ENCODE measurements at regions not wholly inside any gene's neighbourhood (a gene's known extent, or its start where the extent isn't known, plus 50 kb on each side); places are given as distances from the start of the nearest gene placed in this dataset.

GRCh38 chr11:45023065-45023365 lies 72.3 kb upstream of the TP53I11 start:
- Histone ChIP-seq H3K9me3 (ENCODE audit: low read length) (no peaks in the 10 kb centered on the region), H4K20me1 (ENCODE audit: insufficient read depth, low read length) (no peaks in the 10 kb centered on the region), H3K79me2 (ENCODE audit: insufficient read depth, low read length) (no peaks in the 10 kb centered on the region), H3K4me1 (ENCODE audit: insufficient read depth, low read length) (no peaks in the 10 kb centered on the region), H3K27ac (ENCODE audit: extremely low read length, insufficient read depth, low read length) (no peak overlapping the region), H3K36me3 (replicated peaks in 1 of 2; ENCODE audit: control insufficient read depth in 1 of 2, insufficient read depth in 2 of 2, low read length in 2 of 2) (no peaks in the 10 kb centered on the region), H3K4me2 (ENCODE audit: low read depth, low read length) (no peak overlapping the region), H3K4me3 (replicated peaks in 1 of 3; ENCODE audit: insufficient read depth in 1 of 3, low read depth in 2 of 3, low read length in 3 of 3) (no peak overlapping the region), H3K27me3 (ENCODE audit: control insufficient read depth in 1 of 2, insufficient read depth in 2 of 2, low read length in 2 of 2) (peaks cover 3 to 20% of the 10 kb centered on the region in 2 experiments; a peak in 3 of 5 replicates), H3K9ac (ENCODE audit: insufficient read depth, low read depth, low read length) (no peak overlapping the region), H2AFZ (ENCODE audit: low read length) (no peak overlapping the region)
- TF ChIP-seq FOSL2 (CRISPR knock-in tag; IDR thresholded peaks at IDR 0.05) (no peak), MLX (CRISPR knock-in tag; IDR thresholded peaks at IDR 0.05) (no peak), ZNF556 (CRISPR knock-in tag; IDR thresholded peaks at IDR 0.05; ENCODE audit: borderline replicate concordance) (no peak)
- TF ChIP-seq, protein P1, sequence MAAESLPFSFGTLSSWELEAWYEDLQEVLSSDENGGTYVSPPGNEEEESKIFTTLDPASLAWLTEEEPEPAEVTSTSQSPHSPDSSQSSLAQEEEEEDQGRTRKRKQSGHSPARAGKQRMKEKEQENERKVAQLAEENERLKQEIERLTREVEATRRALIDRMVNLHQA (CRISPR knock-in tag; IDR thresholded peaks at IDR 0.05) = no peak
- WGBS (ENCODE audit: low lambda C conversion rate) = 4% methylated on average over 4 of the region's 5 CpGs
- POLR2A ChIA-PET = no interaction called here
- DNase-seq (ENCODE audit: low spot score) (no peak), FAIRE-seq (no peak), ATAC-seq (no peak)
- CTCF ChIA-PET (ENCODE audit: low intra/inter-chr PET ratio, low total read pairs) = no interaction called here
- intact Hi-C loops (cut with micrococcal nuclease; ENCODE audit: unreplicated experiment) (no loop called here), in situ Hi-C loops (cut with HindIII; ENCODE audit: extremely low pct_ligation_motif_present, low pct_unique_long_range_greater_than_20kb) (no loop called here)
- no TSS peak for BruUV-seq (replicated peaks)

- BruUV-seq (replicated peaks) = no TSS peak
Observed at GRCh38 chr11:45024316-45024715, 73.6 kb upstream of the TP53I11 start.

More at GRCh38 chr11:45024316-45024715, 73.6 kb upstream of the TP53I11 start:
- no peaks in the 10 kb centered on the region for H3K9me3 ChIP-seq (ENCODE audit: low read length)
- ATAC-seq = no peak
- CTCF ChIA-PET (ENCODE audit: low intra/inter-chr PET ratio, low total read pairs) = no interaction called here
- no peak overlapping the region for H2AFZ ChIP-seq (ENCODE audit: low read length)
- no peak overlapping the region for H3K4me2 ChIP-seq (ENCODE audit: low read depth, low read length)
- H3K4me1 ChIP-seq (ENCODE audit: insufficient read depth, low read length) = no peaks in the 10 kb centered on the region
- no peaks in the 10 kb centered on the region for H3K79me2 ChIP-seq (ENCODE audit: insufficient read depth, low read length)
- POLR2A ChIA-PET = no interaction called here
- DNase-seq (ENCODE audit: low spot score) = no peak
- H3K4me3 ChIP-seq (replicated peaks in 1 of 3; ENCODE audit: insufficient read depth in 1 of 3, low read depth in 2 of 3, low read length in 3 of 3) = no peak overlapping the region
- H3K9ac ChIP-seq (ENCODE audit: insufficient read depth, low read depth, low read length) = no peak overlapping the region
- 4% methylated on average over 4 of the region's 4 CpGs for WGBS (ENCODE audit: low lambda C conversion rate)
- TF ChIP-seq ZNF564 (CRISPR knock-in tag; IDR thresholded peaks at IDR 0.05) = no peak
- H4K20me1 ChIP-seq (ENCODE audit: insufficient read depth, low read length) = no peaks in the 10 kb centered on the region
- no peak for FAIRE-seq
- in situ Hi-C loops (cut with HindIII; ENCODE audit: extremely low pct_ligation_motif_present, low pct_unique_long_range_greater_than_20kb) (no loop called here), intact Hi-C loops (cut with micrococcal nuclease; ENCODE audit: unreplicated experiment) (no loop called here)
- H3K27ac ChIP-seq (ENCODE audit: extremely low read length, insufficient read depth, low read length) = no peak overlapping the region
- no peaks in the 10 kb centered on the region for H3K36me3 ChIP-seq (replicated peaks in 1 of 2; ENCODE audit: control insufficient read depth in 1 of 2, insufficient read depth in 2 of 2, low read length in 2 of 2)
- H3K27me3 ChIP-seq (ENCODE audit: control insufficient read depth in 1 of 2, insufficient read depth in 2 of 2, low read length in 2 of 2) = peaks cover 3 to 22% of the 10 kb centered on the region in 2 experiments; a peak in 3 of 5 replicates
